Thyroid gland (tissue), 4 donors: ENCODE measurements at regions not wholly inside any gene's neighbourhood (a gene's known extent, or its start where the extent isn't known, plus 50 kb on each side); places are given as distances from the start of the nearest gene placed in this dataset.
A peak's percentile ranks its signal among the peaks of the same experiment; 100 is the strongest.

Experiments used
- DNase-seq, 2 donors: peaks; one replicate each; pipeline ENCODE4 v3.0.0-alpha.2; 2019
- H3K27ac ChIP-seq, 3 donors: fragments of 200-600 bp; sonication (generic); 1 replicate in 2 of 3; 2 replicates in 1 of 3; pipeline ENCODE4 v1.5.1; 2016 to 2019; ENCODE audit warnings: mild to moderate bottlenecking in 1 of 3, moderate library complexity in 1 of 3
- H3K27me3 ChIP-seq: fragments of 200-600 bp; sonication (generic); one replicate; pipeline ENCODE4 v1.5.1; 2019
- H3K36me3 ChIP-seq, 2 donors: fragments of 200-600 bp; sonication (generic); one replicate each; pipeline ENCODE4 v1.5.1; 2016 to 2019
- H3K4me1 ChIP-seq, 2 donors: fragments of 200-600 bp; sonication (generic); one replicate each; pipeline ENCODE4 v1.5.1; 2017 to 2019
- H3K4me3 ChIP-seq, 3 donors: fragments of 200-600 bp; sonication (generic); replicated peaks in 1 of 3; 1 replicate in 2 of 3; 2 replicates in 1 of 3; pipeline ENCODE4 v1.5.1; 2016; ENCODE audit warnings: mild to moderate bottlenecking in 1 of 3
- H3K9me3 ChIP-seq: fragments of 200-600 bp; sonication (generic); one replicate; pipeline ENCODE4 v1.5.1; 2017
- CTCF ChIP-seq, 6 experiments: fragments of 200-600 bp in 3 of 6; fragments of 450-650 bp in 3 of 6; sonication (generic) in 3 of 6; IDR thresholded peaks; one replicate each; pipeline ENCODE4 v1.5.1; 2016 to 2019; ENCODE audit warnings: antibody characterized with exemption in 6 of 6, mild to moderate bottlenecking in 2 of 6, inconsistent platforms in 1 of 6, moderate library complexity in 1 of 6
- POLR2A ChIP-seq, 2 donors: fragments of 450-650 bp; IDR thresholded peaks; one replicate each; pipeline ENCODE4 v1.6.1; 2017; ENCODE audit warnings: antibody characterized with exemption in 2 of 2, mild to moderate bottlenecking in 2 of 2, moderate library complexity in 1 of 2
- WGBS, 2 donors: methylation state at CpG; one replicate each; pipeline ENCODE4 v1.1.5; 2017; 5-methylcytosine and 5-hydroxymethylcytosine counted together
- intact Hi-C: fragments of 100-400 bp; cut with DNase I; formaldehyde crosslinking; loops from one replicate; pipeline ENCODE4 v1.15.1; 2023

- Histone ChIP-seq H3K36me3 (no peaks in the 10 kb centered on the region), H3K4me3 (no peak overlapping the region), H3K4me1 (no peaks in the 10 kb centered on the region), H3K27me3 (no peaks in the 10 kb centered on the region), H3K27ac (no peak overlapping the region), H3K9me3 (no peaks in the 10 kb centered on the region)
- WGBS, 2 donors: 95 to 98% methylated on average over 6 of the region's 6 CpGs
- no peak for TF ChIP-seq POLR2A (IDR thresholded peaks at IDR 0.05)
- no peak for TF ChIP-seq CTCF (IDR thresholded peaks at IDR 0.05)
- no peak for DNase-seq
- intact Hi-C loops: no loop called here
These were observed 464.4 kb upstream of the TUSC1 start for GRCh38 chr9:26142631-26143030.

GRCh38 chr9:26142201-26142600 lies 464.0 kb upstream of the TUSC1 start:
- H3K36me3 ChIP-seq: no peaks in the 10 kb centered on the region
- H3K9me3 ChIP-seq: no peaks in the 10 kb centered on the region
- 90 to 93% methylated on average over 5 of the region's 5 CpGs for WGBS, 2 donors
- H3K4me3 ChIP-seq: no peak overlapping the region
- TF ChIP-seq POLR2A (IDR thresholded peaks at IDR 0.05): no peak
- TF ChIP-seq CTCF (IDR thresholded peaks at IDR 0.05): no peak
- H3K27me3 ChIP-seq: no peaks in the 10 kb centered on the region
- intact Hi-C loops: no loop called here
- no peaks in the 10 kb centered on the region for H3K4me1 ChIP-seq
- H3K27ac ChIP-seq: no peak overlapping the region
- no peak for DNase-seq

GRCh38 chr9:26133537-26133936 lies 455.3 kb upstream of the TUSC1 start:
- H3K4me3 ChIP-seq: no peak overlapping the region
- peak in 1 of 2 donors; percentile 24 for DNase-seq
- H3K9me3 ChIP-seq: no peaks in the 10 kb centered on the region
- H3K27me3 ChIP-seq: no peaks in the 10 kb centered on the region
- intact Hi-C loops: no loop called here
- H3K27ac ChIP-seq: no peak overlapping the region
- TF ChIP-seq POLR2A (IDR thresholded peaks at IDR 0.05) (no peak), CTCF (IDR thresholded peaks at IDR 0.05) (no peak)
- 45 to 46% methylated on average over 1 of the region's 1 CpG for WGBS, 2 donors
- peaks cover 0 to 11% of the 10 kb centered on the region in 2 donors for H3K4me1 ChIP-seq
- H3K36me3 ChIP-seq: no peaks in the 10 kb centered on the region

- H3K4me1 ChIP-seq: peaks cover 0 to 11% of the 10 kb centered on the region in 2 donors
- no peaks in the 10 kb centered on the region for H3K36me3 ChIP-seq
- DNase-seq: peak in 1 of 2 donors; percentile 24
- no peak overlapping the region for H3K4me3 ChIP-seq
- H3K9me3 ChIP-seq: no peaks in the 10 kb centered on the region
- H3K27ac ChIP-seq: no peak overlapping the region
- intact Hi-C loops: no loop called here
- no peak for TF ChIP-seq CTCF (IDR thresholded peaks at IDR 0.05)
- no peak for TF ChIP-seq POLR2A (IDR thresholded peaks at IDR 0.05)
- no peaks in the 10 kb centered on the region for H3K27me3 ChIP-seq
- WGBS, 2 donors: 79 to 85% methylated on average over 4 of the region's 4 CpGs
These were observed 454.6 kb upstream of the TUSC1 start for GRCh38 chr9:26132746-26133312.

- peaks cover 0 to 11% of the 10 kb centered on the region in 2 donors for H3K4me1 ChIP-seq
- intact Hi-C loops: no loop called here
- no peaks in the 10 kb centered on the region for H3K9me3 ChIP-seq
- no peak overlapping the region for H3K27ac ChIP-seq
- 76% methylated on average over 1 of the region's 1 CpG for WGBS, 2 donors
- no peaks in the 10 kb centered on the region for H3K27me3 ChIP-seq
- H3K36me3 ChIP-seq: no peaks in the 10 kb centered on the region
- TF ChIP-seq POLR2A (IDR thresholded peaks at IDR 0.05) (no peak), CTCF (IDR thresholded peaks at IDR 0.05) (no peak)
- DNase-seq: no peak
- H3K4me3 ChIP-seq: no peak overlapping the region
These were observed 453.6 kb upstream of the TUSC1 start for GRCh38 chr9:26131886-26132285.
